Erythroblast (primary cell): ENCODE measurements at regions not wholly inside any gene's neighbourhood (a gene's known extent, or its start where the extent isn't known, plus 50 kb on each side); places are given as distances from the start of the nearest gene placed in this dataset.

Experiments
- GATA1 ChIP-seq: IDR thresholded peaks from 2 replicates; pipeline ENCODE4 v1.6.1; 2011; ENCODE audit warnings: low read depth, mild to moderate bottlenecking, control low read depth, low read length, moderate library complexity
- POLR2A ChIP-seq: IDR thresholded peaks from 2 replicates; pipeline ENCODE4 v1.6.1; 2011; ENCODE audit warnings: mild to moderate bottlenecking, low read length

GRCh38 chr2:192480984-192481383 is 286.3 kb upstream of the TMEFF2 start:
- no peak for TF ChIP-seq POLR2A
- no peak for TF ChIP-seq GATA1
